NB4 (cell line): ENCODE measurements at regions not wholly inside any gene's neighbourhood (a gene's known extent, or its start where the extent isn't known, plus 50 kb on each side); places are given as distances from the start of the nearest gene placed in this dataset.

Experiments used
- MYC ChIP-seq: IDR thresholded peaks from 2 replicates; pipeline ENCODE4 v1.6.1; 2011; ENCODE audit warnings: low read depth, low read length
- POLR2A ChIP-seq: IDR thresholded peaks from 2 replicates; pipeline ENCODE4 v1.6.1; 2011; ENCODE audit warnings: mild to moderate bottlenecking; ENCODE audit not compliant: insufficient read length; ENCODE audit errors: extremely low read depth
- TF ChIP-seq, protein P1 (sequence below): IDR thresholded peaks from 2 replicates; pipeline ENCODE4 v1.6.1; 2011; ENCODE audit warnings: low read depth, low read length
- TF ChIP-seq, protein P2 (sequence below): IDR thresholded peaks from one replicate; pipeline ENCODE4 v1.5.1; 2012; ENCODE audit warnings: low read depth, low read length

DNA sequence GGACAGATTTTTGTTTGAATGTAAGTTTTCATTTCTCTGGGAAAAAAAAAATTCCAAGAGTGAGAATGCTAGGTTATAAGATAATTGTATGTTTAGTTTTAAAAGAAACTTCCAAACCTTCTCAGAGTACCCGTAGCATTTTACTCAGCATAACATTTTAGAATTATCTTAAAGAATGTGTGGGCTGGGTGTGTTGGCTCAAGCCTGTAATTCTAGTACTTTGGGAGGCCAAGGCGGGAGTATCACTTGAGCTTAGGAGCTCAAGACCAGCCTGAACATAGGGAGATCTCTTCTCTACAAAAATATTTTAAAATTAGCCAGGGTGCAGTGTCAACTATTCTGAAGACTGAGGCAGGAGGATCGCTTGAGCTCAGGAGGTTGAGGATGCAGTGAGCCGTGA lies 57.4 kb upstream of the RMP24 start:
- TF ChIP-seq, protein P1, sequence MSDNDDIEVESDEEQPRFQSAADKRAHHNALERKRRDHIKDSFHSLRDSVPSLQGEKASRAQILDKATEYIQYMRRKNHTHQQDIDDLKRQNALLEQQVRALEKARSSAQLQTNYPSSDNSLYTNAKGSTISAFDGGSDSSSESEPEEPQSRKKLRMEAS: no peak
- TF ChIP-seq, protein P2, sequence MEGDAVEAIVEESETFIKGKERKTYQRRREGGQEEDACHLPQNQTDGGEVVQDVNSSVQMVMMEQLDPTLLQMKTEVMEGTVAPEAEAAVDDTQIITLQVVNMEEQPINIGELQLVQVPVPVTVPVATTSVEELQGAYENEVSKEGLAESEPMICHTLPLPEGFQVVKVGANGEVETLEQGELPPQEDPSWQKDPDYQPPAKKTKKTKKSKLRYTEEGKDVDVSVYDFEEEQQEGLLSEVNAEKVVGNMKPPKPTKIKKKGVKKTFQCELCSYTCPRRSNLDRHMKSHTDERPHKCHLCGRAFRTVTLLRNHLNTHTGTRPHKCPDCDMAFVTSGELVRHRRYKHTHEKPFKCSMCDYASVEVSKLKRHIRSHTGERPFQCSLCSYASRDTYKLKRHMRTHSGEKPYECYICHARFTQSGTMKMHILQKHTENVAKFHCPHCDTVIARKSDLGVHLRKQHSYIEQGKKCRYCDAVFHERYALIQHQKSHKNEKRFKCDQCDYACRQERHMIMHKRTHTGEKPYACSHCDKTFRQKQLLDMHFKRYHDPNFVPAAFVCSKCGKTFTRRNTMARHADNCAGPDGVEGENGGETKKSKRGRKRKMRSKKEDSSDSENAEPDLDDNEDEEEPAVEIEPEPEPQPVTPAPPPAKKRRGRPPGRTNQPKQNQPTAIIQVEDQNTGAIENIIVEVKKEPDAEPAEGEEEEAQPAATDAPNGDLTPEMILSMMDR: no peak
- TF ChIP-seq MYC: no peak
- TF ChIP-seq POLR2A: no peak
